ENCODE measurements at regions not wholly inside any gene's neighbourhood (a gene's known extent, or its start where the extent isn't known, plus 50 kb on each side); places are given as distances from the start of the nearest gene placed in this dataset.

DNA sequence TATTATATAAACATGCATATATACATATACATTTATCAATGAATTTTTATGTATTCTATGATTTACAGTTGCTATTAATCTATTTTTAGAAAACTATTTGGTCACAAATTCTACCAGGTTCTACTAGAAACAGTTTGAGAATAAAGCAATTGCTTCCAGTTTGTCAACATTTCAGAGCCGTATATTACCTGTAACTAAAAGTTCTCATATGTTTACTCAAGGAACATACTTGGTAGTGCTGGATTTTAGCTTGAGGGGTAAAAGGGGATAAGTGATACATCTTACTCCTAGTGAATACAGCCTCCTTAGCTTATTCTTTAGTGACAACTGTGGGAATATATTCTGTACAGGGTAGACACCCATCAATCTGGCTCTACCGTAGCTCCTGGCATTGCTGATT, 1590.5 kb upstream of the LRRTM3 start:
- TF ChIP-seq, protein P1, sequence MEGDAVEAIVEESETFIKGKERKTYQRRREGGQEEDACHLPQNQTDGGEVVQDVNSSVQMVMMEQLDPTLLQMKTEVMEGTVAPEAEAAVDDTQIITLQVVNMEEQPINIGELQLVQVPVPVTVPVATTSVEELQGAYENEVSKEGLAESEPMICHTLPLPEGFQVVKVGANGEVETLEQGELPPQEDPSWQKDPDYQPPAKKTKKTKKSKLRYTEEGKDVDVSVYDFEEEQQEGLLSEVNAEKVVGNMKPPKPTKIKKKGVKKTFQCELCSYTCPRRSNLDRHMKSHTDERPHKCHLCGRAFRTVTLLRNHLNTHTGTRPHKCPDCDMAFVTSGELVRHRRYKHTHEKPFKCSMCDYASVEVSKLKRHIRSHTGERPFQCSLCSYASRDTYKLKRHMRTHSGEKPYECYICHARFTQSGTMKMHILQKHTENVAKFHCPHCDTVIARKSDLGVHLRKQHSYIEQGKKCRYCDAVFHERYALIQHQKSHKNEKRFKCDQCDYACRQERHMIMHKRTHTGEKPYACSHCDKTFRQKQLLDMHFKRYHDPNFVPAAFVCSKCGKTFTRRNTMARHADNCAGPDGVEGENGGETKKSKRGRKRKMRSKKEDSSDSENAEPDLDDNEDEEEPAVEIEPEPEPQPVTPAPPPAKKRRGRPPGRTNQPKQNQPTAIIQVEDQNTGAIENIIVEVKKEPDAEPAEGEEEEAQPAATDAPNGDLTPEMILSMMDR (IDR thresholded peaks at IDR 0.05): no peak
- TF ChIP-seq POLR2AphosphoS5 (IDR thresholded peaks at IDR 0.05) (no peak), EP300 (IDR thresholded peaks at IDR 0.05) (no peak)
